Osteocyte (in vitro differentiated cells): ENCODE measurements at regions not wholly inside any gene's neighbourhood (a gene's known extent, or its start where the extent isn't known, plus 50 kb on each side); places are given as distances from the start of the nearest gene placed in this dataset.
A peak's percentile ranks its signal among the peaks of the same experiment; 100 is the strongest.

Source experiments
- DNase-seq: peaks from one replicate; pipeline ENCODE4 v3.0.0; 2021; ENCODE audit warnings: mixed read lengths; ENCODE audit not compliant: unreplicated experiment; ENCODE audit errors: extremely low spot score
- H3K27ac Mint-ChIP-seq: one replicate; pipeline ENCODE4 v1.8.0; 2021; ENCODE audit warnings: mild to moderate bottlenecking, mixed read lengths; ENCODE audit not compliant: unreplicated experiment
- H3K27me3 Mint-ChIP-seq: one replicate; pipeline ENCODE4 v1.8.0; 2021; ENCODE audit warnings: mixed read lengths; ENCODE audit not compliant: unreplicated experiment
- H3K36me3 Mint-ChIP-seq: one replicate; pipeline ENCODE4 v1.8.0; 2021; ENCODE audit warnings: mixed read lengths; ENCODE audit not compliant: unreplicated experiment
- H3K4me1 Mint-ChIP-seq: one replicate; pipeline ENCODE4 v1.8.0; 2021; ENCODE audit warnings: mixed read lengths; ENCODE audit not compliant: unreplicated experiment
- H3K4me3 Mint-ChIP-seq: one replicate; pipeline ENCODE4 v1.8.0; 2021; ENCODE audit warnings: mild to moderate bottlenecking, moderate library complexity, mixed read lengths; ENCODE audit not compliant: unreplicated experiment
- H3K9me3 Mint-ChIP-seq: one replicate; pipeline ENCODE4 v1.8.0; 2021; ENCODE audit warnings: mixed read lengths; ENCODE audit not compliant: unreplicated experiment
- TF ChIP-seq, protein P1 (sequence below): fragments of 200-600 bp; sonication (generic); IDR thresholded peaks from 2 replicates; pipeline ENCODE4 v1.5.0; 2021; ENCODE audit warnings: antibody characterized with exemption, mild to moderate bottlenecking, moderate library complexity

DNA sequence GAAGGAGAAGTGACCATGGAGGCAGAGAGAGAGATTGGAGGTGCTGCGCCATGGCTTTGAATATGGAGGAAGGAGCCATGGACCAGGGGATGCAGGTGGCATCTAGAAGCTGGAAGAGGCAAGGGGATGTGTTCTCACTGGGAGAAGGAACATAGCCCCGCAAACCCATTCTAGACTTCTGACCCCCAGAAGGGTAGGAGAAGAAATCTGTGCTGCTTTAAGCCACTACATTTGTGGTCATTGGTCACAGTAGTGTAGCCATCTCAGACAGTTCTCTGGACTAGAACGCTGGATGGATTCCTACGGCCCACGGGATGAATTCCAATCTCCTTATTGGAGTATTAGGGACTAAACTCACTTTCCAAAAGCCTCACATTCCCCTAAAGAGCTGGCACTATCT, 67.8 kb downstream of the PTGR3 start:
- Mint-ChIP-seq H3K36me3 (peaks cover 2% of the 10 kb centered on the region), H3K27ac (no peak overlapping the region), H3K27me3 (peaks cover 22% of the 10 kb centered on the region), H3K4me1 (no peaks in the 10 kb centered on the region), H3K9me3 (peaks cover 9% of the 10 kb centered on the region), H3K4me3 (no peak overlapping the region)
- TF ChIP-seq, protein P1, sequence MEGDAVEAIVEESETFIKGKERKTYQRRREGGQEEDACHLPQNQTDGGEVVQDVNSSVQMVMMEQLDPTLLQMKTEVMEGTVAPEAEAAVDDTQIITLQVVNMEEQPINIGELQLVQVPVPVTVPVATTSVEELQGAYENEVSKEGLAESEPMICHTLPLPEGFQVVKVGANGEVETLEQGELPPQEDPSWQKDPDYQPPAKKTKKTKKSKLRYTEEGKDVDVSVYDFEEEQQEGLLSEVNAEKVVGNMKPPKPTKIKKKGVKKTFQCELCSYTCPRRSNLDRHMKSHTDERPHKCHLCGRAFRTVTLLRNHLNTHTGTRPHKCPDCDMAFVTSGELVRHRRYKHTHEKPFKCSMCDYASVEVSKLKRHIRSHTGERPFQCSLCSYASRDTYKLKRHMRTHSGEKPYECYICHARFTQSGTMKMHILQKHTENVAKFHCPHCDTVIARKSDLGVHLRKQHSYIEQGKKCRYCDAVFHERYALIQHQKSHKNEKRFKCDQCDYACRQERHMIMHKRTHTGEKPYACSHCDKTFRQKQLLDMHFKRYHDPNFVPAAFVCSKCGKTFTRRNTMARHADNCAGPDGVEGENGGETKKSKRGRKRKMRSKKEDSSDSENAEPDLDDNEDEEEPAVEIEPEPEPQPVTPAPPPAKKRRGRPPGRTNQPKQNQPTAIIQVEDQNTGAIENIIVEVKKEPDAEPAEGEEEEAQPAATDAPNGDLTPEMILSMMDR = no peak
- DNase-seq = peak; percentile 57

DNA sequence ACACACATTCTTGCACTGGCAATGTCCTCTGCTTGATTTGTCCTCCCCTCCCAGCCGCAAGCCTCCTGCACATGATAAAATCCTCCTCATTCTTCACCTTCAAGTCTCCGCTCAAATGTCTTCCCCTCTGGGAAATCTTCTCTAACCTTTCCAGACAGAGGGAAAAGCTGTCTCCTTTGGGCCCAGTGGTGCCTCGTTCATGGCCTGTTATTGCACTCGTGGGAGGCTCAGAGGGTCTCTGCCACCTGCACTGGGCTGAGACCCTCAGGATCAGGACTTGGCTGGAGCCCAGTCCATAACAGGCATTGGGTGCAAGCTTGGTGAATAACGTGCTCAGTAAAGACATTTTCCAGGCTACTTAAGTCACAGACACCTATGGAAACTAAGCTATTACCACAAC, 68.6 kb downstream of the PTGR3 start:
- Mint-ChIP-seq H3K4me1 (no peaks in the 10 kb centered on the region), H3K4me3 (no peak overlapping the region), H3K9me3 (peaks cover 5% of the 10 kb centered on the region), H3K27me3 (peaks cover 22% of the 10 kb centered on the region), H3K36me3 (peaks cover 2% of the 10 kb centered on the region), H3K27ac (no peak overlapping the region)
- peak; percentile 40 for DNase-seq
- TF ChIP-seq, protein P1 = no peak

DNA sequence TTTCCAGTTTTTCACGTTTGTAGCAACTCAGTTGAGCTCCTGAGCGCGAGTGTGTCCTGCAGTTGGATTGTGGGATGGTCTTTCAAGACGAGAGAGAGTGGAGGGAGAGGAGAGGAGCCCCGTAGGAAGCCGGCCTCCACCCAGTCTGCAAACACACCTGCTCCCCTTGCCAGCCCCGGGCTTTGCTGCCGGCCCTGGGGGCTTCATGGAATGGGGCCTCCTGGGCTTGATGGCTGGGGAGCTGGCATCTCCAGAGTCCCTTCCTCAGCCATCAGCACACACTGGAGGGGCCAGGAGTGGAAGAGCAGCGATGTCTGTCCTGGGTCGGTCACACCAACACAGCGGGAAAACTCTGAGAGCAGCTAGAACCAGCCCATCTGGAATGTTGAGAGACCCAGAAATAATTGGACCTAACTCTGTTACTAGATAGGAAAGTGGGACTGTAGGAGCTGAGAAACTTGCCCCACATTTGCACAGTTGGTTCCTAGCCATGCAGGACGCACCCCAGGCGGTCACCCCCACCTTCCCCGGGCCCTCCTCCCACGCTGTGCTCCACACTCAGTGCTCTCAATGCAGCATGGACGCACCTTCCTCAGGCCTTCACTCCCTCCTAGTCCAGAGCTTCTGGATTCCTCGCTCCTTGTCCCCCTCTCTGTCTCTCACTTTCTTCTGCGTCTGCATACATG, 69.6 kb downstream of the PTGR3 start:
- H3K4me1 Mint-ChIP-seq = no peaks in the 10 kb centered on the region
- no peak overlapping the region for H3K4me3 Mint-ChIP-seq
- H3K36me3 Mint-ChIP-seq = no peaks in the 10 kb centered on the region
- no peaks in the 10 kb centered on the region for H3K9me3 Mint-ChIP-seq
- DNase-seq = peak; percentile 78
- TF ChIP-seq, protein P1 = no peak
- no peak overlapping the region for H3K27ac Mint-ChIP-seq
- peaks cover 18% of the 10 kb centered on the region for H3K27me3 Mint-ChIP-seq

DNA sequence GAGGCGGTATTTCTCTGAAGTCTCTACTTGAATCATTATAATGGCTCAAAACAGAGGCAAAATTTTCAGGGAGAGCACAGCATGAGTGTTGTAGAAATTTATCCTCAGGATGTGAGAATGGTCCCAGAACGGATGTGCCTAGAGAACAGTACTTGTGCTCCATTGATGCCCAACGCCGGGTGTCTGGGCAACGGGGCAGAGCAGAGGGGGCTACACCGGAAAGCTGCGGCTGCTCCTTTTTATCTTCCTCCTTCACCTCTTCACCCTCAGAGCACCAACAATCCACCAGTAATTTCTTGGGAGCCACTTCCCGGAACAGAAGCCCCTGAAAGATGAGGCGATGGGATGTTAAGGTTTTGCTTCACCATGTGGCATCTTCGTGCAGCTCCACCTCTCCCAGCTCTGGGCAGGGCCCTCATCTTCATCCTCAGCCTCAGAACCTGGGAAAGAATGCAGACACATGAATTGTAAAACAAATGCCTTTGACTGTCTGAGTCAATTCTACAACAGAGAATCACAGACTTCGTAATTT, 71.5 kb downstream of the PTGR3 start:
- Mint-ChIP-seq H3K27me3 (peaks cover 18% of the 10 kb centered on the region), H3K4me1 (no peaks in the 10 kb centered on the region), H3K36me3 (no peaks in the 10 kb centered on the region), H3K9me3 (no peaks in the 10 kb centered on the region), H3K27ac (no peak overlapping the region), H3K4me3 (no peak overlapping the region)
- TF ChIP-seq, protein P1 = no peak
- peak; percentile 54 for DNase-seq

DNA sequence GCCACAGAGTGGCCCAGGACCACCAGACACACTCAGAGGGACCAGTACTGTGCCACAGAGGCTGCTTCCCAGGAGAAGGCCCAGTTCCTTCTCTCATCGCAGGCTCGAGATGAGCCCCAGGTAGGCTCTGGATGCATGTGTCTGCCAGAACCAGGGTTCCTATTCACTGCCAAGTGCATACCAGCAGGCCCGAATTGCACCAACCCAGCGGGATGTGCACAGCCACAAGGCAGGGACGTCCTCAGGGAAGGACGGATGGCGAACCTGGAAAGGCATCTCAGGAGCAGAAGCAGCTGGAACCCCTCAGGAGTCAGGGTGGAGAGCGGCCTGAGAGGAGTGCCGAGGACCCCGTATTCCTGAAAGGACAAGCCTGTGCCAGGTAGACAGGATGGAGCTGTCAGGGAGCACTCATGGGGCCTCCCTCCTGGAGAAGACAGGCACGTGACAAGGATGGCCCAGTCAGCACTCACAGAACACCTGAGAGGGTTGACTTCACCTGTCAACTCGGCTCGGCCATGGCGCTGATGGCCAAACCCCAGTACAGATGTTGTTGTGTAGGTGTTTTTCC, 73.7 kb downstream of the PTGR3 start:
- peak; percentile 68 for DNase-seq
- peaks cover 17% of the 10 kb centered on the region for H3K4me1 Mint-ChIP-seq

More for the DNA sequence above, 73.7 kb downstream of the PTGR3 start:
- peaks cover 11% of the 10 kb centered on the region for H3K27me3 Mint-ChIP-seq
- TF ChIP-seq, protein P1 = no peak
- no peaks in the 10 kb centered on the region for H3K9me3 Mint-ChIP-seq
- no peak overlapping the region for H3K27ac Mint-ChIP-seq
- no peaks in the 10 kb centered on the region for H3K36me3 Mint-ChIP-seq
- no peak overlapping the region for H3K4me3 Mint-ChIP-seq
